HG03108 (cell line): ENCODE measurements at regions not wholly inside any gene's neighbourhood (a gene's known extent, or its start where the extent isn't known, plus 50 kb on each side); places are given as distances from the start of the nearest gene placed in this dataset.

Experiments used
- ATAC-seq: cut with Tn5 transposase; IDR thresholded peaks from one replicate; pipeline ENCODE4 v1.9.1; 2021; ENCODE audit warnings: moderate library complexity; ENCODE audit not compliant: unreplicated experiment

- ATAC-seq = no peak
Measured at GRCh38 chr20:41811456-41811855, 193.3 kb upstream of the CHD6 start.

DNA sequence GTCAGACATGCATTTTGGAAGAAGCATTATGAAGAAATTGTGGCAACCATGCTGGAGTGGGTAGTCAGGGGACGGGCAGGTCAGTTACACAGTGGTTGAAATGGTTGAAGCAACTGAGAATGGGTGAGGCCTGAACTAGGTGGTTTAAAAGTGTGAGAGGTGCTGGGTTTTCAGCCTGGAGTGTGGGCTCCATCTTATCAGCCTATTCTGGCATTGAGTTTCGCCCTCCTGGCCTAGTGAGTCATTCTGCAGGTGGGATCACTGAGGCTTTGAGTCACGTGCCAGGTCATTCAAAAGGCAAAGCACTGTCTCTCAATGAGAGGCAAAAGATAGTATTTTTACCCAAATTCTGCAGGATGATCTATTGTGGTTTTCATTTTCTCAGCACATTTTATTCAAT is 181.9 kb upstream of the CHD6 start:
- ATAC-seq = no peak

- ATAC-seq = no peak
Measured at GRCh38 chr20:41798930-41799502, 180.8 kb upstream of the CHD6 start.

DNA sequence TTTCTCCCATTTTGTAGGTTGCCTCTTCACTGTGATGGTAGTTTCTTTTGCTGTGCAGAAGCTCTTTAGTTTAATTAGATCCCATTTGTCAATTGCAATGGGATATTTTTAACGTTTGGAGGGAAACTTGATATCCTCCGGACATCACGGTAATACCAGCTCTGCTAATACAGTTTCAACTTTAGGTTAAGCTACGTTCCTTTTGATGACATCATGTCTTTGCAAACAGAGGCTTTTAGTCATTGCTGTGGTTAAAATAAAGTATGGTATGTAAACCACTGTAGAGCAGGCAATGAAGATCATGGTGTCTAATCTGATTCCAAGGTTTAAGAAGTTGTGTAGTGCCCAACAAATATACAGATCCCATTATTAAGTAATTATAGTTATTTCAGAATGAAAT is 168.0 kb upstream of the CHD6 start:
- ATAC-seq = no peak

DNA sequence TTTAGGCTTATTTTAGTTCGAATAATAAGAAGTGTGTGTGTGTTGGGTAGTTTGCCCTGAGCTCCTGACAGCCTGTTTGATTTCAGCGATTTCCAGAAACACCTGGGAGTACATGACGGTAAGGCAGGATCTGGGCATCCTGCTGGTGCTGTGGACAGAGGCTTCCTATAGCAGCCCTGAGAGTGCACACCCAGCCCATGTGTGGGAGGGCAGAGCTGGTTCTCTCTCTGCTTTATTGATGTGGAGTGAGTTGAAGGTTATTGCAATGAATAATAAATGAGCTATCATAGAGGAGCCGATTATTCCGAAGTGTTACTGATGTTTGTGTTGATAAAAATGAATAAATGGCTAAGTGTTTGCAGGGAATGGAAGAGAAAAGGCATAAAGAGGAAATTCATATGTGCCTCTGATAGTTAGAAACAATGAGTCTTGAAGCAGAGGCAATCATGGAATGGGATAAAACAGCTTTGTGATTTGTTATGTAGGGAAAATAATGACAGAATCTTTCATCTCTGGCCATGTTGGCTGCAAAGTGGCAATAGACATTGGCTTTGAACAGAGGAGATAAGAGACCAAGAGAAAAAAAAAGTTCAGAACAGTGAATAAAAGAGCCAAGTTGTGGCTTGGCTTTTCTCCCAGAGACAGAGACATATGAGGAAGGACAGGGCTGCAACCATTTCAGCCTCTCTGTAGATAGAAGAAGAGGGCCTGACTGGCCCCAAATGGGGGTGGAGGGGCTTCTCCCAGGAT is 166.2 kb upstream of the CHD6 start:
- ATAC-seq = no peak

DNA sequence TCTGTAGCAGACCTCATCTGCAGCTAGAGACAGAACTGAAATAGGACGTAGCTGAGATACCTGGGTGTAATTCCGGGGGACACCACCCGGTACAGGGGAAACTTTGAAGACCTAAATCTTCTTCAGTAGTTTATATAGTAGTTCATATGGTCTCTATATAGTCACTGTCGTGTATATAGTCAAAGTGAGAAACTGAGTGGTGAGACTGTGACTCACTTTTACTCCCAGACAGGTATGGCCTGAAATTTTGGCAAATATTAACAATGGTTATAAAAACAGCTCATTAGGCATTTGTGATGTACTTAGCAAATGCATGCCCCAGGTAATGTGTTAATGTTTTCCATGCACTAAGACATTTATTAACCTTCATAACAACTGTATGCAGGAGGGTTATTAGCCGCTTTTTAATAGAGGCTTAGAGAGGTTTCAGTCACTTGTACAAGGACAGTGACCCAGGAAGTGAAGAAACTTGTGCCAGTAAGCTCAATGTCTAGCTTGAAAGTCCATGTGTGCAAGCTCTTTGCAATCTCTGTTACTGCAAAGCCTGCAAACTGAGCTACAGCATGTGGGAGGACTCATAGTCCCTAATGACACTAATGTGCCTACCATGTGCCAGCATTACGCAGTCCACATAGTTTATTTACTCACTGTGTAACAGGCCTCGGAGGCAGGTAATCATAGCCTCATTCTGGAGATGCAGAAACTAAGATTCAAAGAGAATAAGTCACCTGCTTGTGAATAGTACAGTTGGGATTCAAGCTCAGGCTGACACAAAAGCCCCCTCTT is 165.4 kb upstream of the CHD6 start:
- peak; percentile 57 for ATAC-seq

DNA sequence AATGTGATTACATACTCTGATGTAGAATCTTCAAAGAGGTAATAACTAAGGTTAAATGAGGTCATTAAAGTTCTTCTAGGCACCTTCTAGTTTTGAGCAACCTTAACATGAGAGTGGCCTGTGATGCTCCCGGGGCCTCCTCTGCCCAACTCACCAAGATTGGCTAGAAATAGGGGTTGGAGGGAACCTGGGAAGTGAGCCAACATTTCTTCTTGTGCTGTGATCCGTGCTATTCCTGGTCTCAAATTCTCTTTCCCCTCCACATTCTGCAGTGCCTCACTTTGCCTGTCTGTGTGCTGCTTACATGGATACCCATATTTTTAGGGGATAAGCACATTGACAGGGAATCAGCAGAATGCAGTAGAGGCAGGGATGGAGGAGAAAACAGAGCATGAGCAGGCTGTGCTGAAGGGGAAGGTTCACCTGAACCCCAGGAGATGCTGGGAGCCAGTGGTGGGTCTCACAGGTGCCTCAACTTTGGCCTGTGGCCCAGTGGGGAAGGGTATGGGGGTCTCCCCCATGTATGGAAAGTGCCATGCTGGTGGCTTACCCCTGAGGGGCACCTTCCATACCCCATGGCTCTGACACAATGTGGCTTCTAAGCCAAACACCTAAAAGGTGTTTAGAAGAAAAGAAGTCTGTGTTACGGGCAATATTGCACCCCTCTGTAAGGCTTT is 164.7 kb upstream of the CHD6 start:
- no peak for ATAC-seq

GRCh38 chr20:41782255-41782654 is 164.1 kb upstream of the CHD6 start:
- ATAC-seq = no peak

DNA sequence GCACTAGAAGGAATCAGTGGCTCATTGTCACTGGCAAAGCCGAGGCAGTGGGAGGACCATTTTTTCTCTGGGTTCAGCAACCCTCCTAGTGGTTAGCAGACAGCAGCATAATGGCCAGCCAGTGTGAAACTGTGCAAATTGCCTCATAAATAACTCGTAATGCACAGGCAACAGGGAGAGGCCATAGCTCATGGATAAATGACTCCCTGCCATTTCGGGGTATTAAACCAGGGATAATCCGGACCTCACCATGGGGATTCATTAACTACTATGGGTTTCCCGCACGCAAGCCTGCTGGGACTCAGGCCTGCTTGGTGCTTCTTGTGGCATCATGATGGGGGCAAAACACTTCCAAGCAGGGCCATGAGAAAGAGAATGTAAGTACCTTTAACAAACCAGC is 158.2 kb upstream of the CHD6 start:
- ATAC-seq = no peak

DNA sequence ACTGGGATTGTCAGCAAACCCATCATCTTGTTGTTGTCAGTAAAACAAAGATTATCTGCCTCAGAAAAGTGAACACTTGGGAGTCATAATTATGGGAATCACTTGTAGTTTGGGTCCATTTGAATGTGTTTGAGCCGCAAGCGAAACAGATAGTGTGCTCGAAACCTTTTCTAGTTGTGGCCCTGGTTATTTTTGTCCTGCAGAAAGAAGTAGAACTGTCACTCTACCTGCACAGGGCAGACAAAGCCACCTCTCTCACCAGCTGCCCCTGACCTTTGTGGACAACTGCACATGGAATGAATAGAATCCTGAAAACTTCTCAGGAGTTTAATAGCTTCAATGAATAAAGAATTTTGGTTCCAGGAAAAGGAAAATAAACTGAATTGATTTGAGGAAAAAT is 156.1 kb upstream of the CHD6 start:
- no peak for ATAC-seq

- no peak for ATAC-seq
Measured at GRCh38 chr20:41770965-41771364, 152.8 kb upstream of the CHD6 start.

GRCh38 chr20:41770427-41770826 is 152.2 kb upstream of the CHD6 start:
- ATAC-seq = no peak

DNA sequence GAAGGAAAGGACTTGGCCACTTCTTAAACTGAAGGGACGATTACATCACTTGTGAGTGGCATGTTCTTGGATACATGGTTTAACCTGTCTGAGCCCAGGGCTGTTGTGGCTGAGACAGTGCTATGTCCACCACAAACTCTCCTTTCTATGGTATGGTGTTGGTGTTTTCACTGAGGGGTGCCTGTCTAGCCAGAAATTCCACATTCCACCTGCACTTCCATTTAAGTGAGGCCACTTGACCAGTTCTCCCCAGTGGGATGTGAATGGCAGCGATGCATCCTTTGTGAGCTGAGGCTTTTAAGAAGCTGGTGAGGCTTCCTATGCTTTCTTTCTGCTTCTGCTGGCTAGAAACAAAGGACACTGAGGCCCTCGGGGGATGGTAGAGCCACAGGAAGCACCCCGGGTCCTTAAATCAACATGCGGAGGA is 151.4 kb upstream of the CHD6 start:
- ATAC-seq = no peak

DNA sequence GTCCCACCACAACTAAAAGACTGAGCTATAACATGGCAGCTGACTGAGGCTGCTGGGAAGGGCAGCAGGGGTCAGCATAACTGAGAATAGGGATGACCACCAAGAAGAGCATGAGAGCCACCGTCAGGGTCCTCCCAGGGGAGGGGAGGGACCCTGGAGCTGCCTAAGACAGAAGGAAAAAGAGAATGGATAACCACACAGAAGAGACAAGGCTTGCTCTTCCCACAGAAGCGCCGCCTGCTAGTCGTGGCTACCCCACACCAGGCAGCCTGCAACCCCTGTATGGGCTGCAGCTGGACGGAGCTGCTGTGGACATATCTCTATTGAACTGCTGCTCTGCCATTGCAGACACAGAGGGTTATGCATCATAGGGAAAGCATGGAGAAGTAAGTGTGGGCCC is 132.0 kb upstream of the CHD6 start:
- no peak for ATAC-seq

DNA sequence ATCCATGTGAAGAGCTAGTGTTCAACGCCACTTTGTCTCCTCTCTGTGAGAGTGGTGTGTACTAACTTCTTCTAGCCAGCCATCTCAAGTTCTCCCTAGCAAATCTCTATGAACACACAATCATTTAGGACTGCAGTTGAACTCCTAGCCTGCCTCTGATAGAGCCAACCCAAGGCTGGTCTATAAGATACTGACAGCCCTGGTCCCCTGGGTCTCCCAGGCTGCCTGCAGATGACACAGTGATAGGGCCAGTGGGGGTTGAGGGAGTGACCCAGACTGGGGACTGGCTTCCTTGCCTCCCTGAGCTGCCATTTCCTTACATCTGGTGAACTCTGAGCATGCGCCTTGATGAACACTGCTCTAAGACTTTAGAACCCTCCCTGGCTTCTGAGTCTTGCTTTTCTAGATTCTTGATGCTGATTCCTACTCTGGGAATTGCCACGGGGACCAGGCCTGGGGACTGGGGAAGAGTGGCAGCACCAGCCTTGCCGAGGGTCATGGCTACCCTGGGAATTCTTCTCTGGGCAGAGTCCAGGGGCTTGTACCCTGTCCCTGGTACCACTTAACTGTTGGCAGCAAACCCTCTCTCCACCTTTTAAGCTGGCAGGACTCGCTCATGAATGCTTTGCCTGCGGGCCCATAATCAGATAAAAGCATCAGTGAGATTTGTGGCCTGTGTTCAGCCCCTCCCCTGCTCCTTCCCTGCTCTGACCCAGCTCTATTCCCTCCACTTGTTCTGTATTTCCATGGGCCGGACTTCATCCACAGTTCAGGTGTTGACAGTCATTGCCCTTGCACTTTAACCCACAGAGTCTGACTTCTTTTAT is 130.8 kb upstream of the CHD6 start:
- no peak for ATAC-seq

GRCh38 chr20:41748051-41748450 is 129.9 kb upstream of the CHD6 start:
- ATAC-seq = no peak

- ATAC-seq = no peak
Measured at GRCh38 chr20:41747226-41747625, 129.0 kb upstream of the CHD6 start.

DNA sequence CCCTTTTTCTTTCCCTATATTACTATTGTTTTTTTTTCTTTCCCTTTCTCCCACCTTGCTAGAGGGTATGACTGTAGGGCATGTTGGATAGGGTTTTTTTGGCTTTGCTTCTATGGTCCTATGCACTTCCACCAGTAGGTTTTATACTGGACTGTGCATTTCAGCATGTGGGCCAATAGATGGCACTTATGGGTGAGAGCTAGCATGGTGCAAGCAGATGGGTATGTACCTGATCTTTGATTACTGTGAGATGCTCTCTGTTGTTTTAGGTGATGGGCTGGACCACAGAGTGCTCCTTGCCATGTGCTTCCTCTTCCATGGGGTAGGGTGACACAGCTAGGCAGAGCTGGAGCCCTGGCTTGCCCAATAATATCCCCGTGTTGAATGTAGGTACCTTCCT is 128.5 kb upstream of the CHD6 start:
- no peak for ATAC-seq

- ATAC-seq = no peak
Measured at GRCh38 chr20:41738604-41739206, 120.5 kb upstream of the CHD6 start.

- no peak for ATAC-seq
Measured at GRCh38 chr20:41735949-41736348, 117.8 kb upstream of the CHD6 start.
